MM.1S (cell line): ENCODE measurements at regions not wholly inside any gene's neighbourhood (a gene's known extent, or its start where the extent isn't known, plus 50 kb on each side); places are given as distances from the start of the nearest gene placed in this dataset.

ENCODE experiments used
- DNase-seq: peaks from one replicate; pipeline ENCODE4 v3.0.0-alpha.2; 2015
- H2AFZ ChIP-seq: fragments of 300-600 bp; sonication (generic); 2 replicates; pipeline ENCODE4 v1.6.0; 2016; ENCODE audit warnings: antibody characterized with exemption, low read length
- H3F3A ChIP-seq: fragments of 300-600 bp; sonication (generic); 2 replicates; pipeline ENCODE4 v1.6.1; 2016; ENCODE audit warnings: mild to moderate bottlenecking, antibody characterized with exemption, low read length, moderate library complexity, mixed read lengths; ENCODE audit not compliant: insufficient read depth
- H3K27ac ChIP-seq: fragments of 300-600 bp; sonication (generic); 2 replicates; pipeline ENCODE4 v1.5.1; 2016; ENCODE audit warnings: mild to moderate bottlenecking, low read length
- H3K27me3 ChIP-seq: fragments of 300-600 bp; sonication (generic); replicated peaks from 2 replicates; pipeline ENCODE4 v1.6.0; 2016; ENCODE audit warnings: low read length; ENCODE audit not compliant: insufficient read depth
- H3K36me3 ChIP-seq: fragments of 300-600 bp; sonication (generic); replicated peaks from 2 replicates; pipeline ENCODE4 v1.6.1; 2016; ENCODE audit warnings: mild to moderate bottlenecking, low read length, mixed read lengths; ENCODE audit not compliant: insufficient read depth
- H3K4me1 ChIP-seq: fragments of 300-600 bp; sonication (generic); 2 replicates; pipeline ENCODE4 v1.6.1; 2016; ENCODE audit warnings: low read length, mixed read lengths
- H3K4me2 ChIP-seq: fragments of 300-600 bp; sonication (generic); 2 replicates; pipeline ENCODE4 v1.6.0; 2016; ENCODE audit warnings: low read depth, low read length
- H3K4me3 ChIP-seq: fragments of 300-600 bp; sonication (generic); 2 replicates; pipeline ENCODE4 v1.5.1; 2016; ENCODE audit warnings: low read length, mixed read lengths
- H3K79me2 ChIP-seq: fragments of 300-600 bp; sonication (generic); 2 replicates; pipeline ENCODE4 v1.6.1; 2016; ENCODE audit warnings: mixed run types, low read length, mixed read lengths
- H3K9ac ChIP-seq: fragments of 300-600 bp; sonication (generic); 2 replicates; pipeline ENCODE4 v1.6.1; 2016; ENCODE audit warnings: low read length, mixed read lengths
- H3K9me2 ChIP-seq: fragments of 300-600 bp; sonication (generic); replicated peaks from 2 replicates; pipeline ENCODE4 v1.6.1; 2016; ENCODE audit warnings: mild to moderate bottlenecking, low read length, mixed read lengths; ENCODE audit not compliant: insufficient read depth
- H3K9me3 ChIP-seq: fragments of 300-600 bp; sonication (generic); replicated peaks from 2 replicates; pipeline ENCODE4 v1.6.1; 2016; ENCODE audit warnings: mild to moderate bottlenecking, low read length, mixed read lengths; ENCODE audit not compliant: insufficient read depth
- H4K20me1 ChIP-seq: fragments of 300-600 bp; sonication (generic); 2 replicates; pipeline ENCODE4 v1.6.1; 2016; ENCODE audit warnings: mild to moderate bottlenecking, low read length, moderate library complexity, mixed read lengths; ENCODE audit not compliant: insufficient read depth
- CTCF ChIP-seq: fragments of 300-600 bp; sonication (generic); IDR thresholded peaks from 2 replicates; pipeline ENCODE4 v1.5.1; 2016; ENCODE audit warnings: antibody characterized with exemption, low read length, mixed read lengths
- EZH2 ChIP-seq: fragments of 300-600 bp; sonication (generic); optimal IDR thresholded peaks from 2 replicates; pipeline ENCODE3; 2017; ENCODE audit warnings: low read depth, mild to moderate bottlenecking, antibody characterized with exemption, low read length, mixed read lengths
- EZH2phosphoT487 ChIP-seq: fragments of 300-600 bp; sonication (generic); IDR thresholded peaks from 2 replicates; pipeline ENCODE4 v1.6.1; 2018; ENCODE audit warnings: antibody characterized with exemption, low read length

DNA sequence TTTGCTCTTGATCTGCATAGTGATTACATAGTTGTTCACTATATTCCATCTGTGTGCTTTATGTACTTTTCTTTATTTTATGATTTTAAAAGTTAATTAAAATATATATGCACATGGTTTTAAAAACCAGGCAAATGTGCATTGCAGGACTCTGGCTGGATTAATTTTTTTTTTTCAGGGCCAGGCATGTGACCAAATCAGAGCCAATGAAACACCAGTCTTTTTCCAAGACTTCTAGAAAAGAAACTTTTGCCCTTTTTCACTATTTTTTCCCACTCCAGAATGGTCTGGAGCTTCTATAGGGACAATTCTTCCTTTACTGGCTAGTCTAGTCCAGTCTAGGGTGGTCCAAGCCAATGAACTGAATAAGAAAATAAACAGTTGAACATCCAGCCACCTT is 198.1 kb upstream of the FBXO11 start:
- no peaks in the 10 kb centered on the region for H3K36me3 ChIP-seq
- no peak overlapping the region for H2AFZ ChIP-seq
- H3K79me2 ChIP-seq: no peaks in the 10 kb centered on the region
- H4K20me1 ChIP-seq: no peaks in the 10 kb centered on the region
- no peak overlapping the region for H3K4me2 ChIP-seq
- H3K9ac ChIP-seq: no peak overlapping the region
- H3K27ac ChIP-seq: no peak overlapping the region
- no peaks in the 10 kb centered on the region for H3F3A ChIP-seq
- TF ChIP-seq EZH2 (no peak), CTCF (no peak), EZH2phosphoT487 (no peak)
- no peaks in the 10 kb centered on the region for H3K9me3 ChIP-seq
- H3K9me2 ChIP-seq: no peaks in the 10 kb centered on the region
- no peak for DNase-seq
- no peaks in the 10 kb centered on the region for H3K27me3 ChIP-seq
- 0 out of 2 replicates have a peak, but pooled peaks cover 4% of the 10 kb centered on the region for H3K4me1 ChIP-seq
- H3K4me3 ChIP-seq: no peak overlapping the region

- Histone ChIP-seq H3K79me2 (no peaks in the 10 kb centered on the region), H3K4me2 (peak overlapping the region; percentile 68; the same call in 1 of the 2 replicates), H4K20me1 (no peaks in the 10 kb centered on the region), H3K9ac (no peak overlapping the region), H3K27ac (no peak overlapping the region), H3K36me3 (no peaks in the 10 kb centered on the region), H3K4me3 (no peak overlapping the region), H3K9me2 (no peaks in the 10 kb centered on the region), H3F3A (no peaks in the 10 kb centered on the region), H3K4me1 (0 out of 2 replicates have a peak, but pooled peaks cover 4% of the 10 kb centered on the region), H3K9me3 (no peaks in the 10 kb centered on the region), H3K27me3 (no peaks in the 10 kb centered on the region), H2AFZ (peak overlapping the region; percentile 62; the same call in 1 of the 2 replicates)
- TF ChIP-seq EZH2 (no peak), EZH2phosphoT487 (no peak), CTCF (no peak)
- DNase-seq: no peak
Measured at GRCh38 chr2:48105848-48106247, 199.6 kb upstream of the FBXO11 start.

GRCh38 chr2:48107326-48107925 is 201.1 kb upstream of the FBXO11 start:
- no peaks in the 10 kb centered on the region for H3K79me2 ChIP-seq
- H2AFZ ChIP-seq: no peak overlapping the region

More at GRCh38 chr2:48107326-48107925, 201.1 kb upstream of the FBXO11 start:
- Histone ChIP-seq H3K4me1 (0 out of 2 replicates have a peak, but pooled peaks cover 4% of the 10 kb centered on the region), H3F3A (no peaks in the 10 kb centered on the region), H3K9ac (no peak overlapping the region), H3K27ac (no peak overlapping the region), H3K36me3 (no peaks in the 10 kb centered on the region), H3K9me3 (no peaks in the 10 kb centered on the region), H3K27me3 (no peaks in the 10 kb centered on the region), H3K4me3 (no peak overlapping the region), H3K9me2 (no peaks in the 10 kb centered on the region), H3K4me2 (no peak overlapping the region), H4K20me1 (no peaks in the 10 kb centered on the region)
- DNase-seq: no peak
- no peak for TF ChIP-seq CTCF
- TF ChIP-seq EZH2: no peak
- no peak for TF ChIP-seq EZH2phosphoT487
